Memory B cell (primary cell): ENCODE measurements at regions not wholly inside any gene's neighbourhood (a gene's known extent, or its start where the extent isn't known, plus 50 kb on each side); places are given as distances from the start of the nearest gene placed in this dataset.
A peak's percentile ranks its signal among the peaks of the same experiment; 100 is the strongest.
"Not testable (repeated sequence)": the region's sequence is repeated elsewhere in the genome, so short reads cannot be mapped to it uniquely, and the experiment has no call there.

Experiments
- ATAC-seq: fragments of 150-1000 bp; cut with Tn5 transposase; 2 replicates; pipeline ENCODE4 v1.10.0; 2021; ENCODE audit warnings: low read depth, mild to moderate bottlenecking, moderate library complexity
- DNase-seq, 2 donors: peaks; one replicate each; pipeline ENCODE4 v3.0.0; 2022; ENCODE audit warnings: low spot score in 2 of 2
- H3K27ac Mint-ChIP-seq: one replicate; pipeline ENCODE4 v1.8.0; 2022; ENCODE audit warnings: mild to moderate bottlenecking, moderate library complexity, mixed read lengths
- H3K27me3 Mint-ChIP-seq: one replicate; pipeline ENCODE4 v1.8.0; 2022; ENCODE audit warnings: mixed read lengths
- H3K36me3 Mint-ChIP-seq: one replicate; pipeline ENCODE4 v1.8.0; 2022; ENCODE audit warnings: mild to moderate bottlenecking, mixed read lengths
- H3K4me1 Mint-ChIP-seq: one replicate; pipeline ENCODE4 v1.8.0; 2022; ENCODE audit warnings: mixed read lengths
- H3K4me3 Mint-ChIP-seq: one replicate; pipeline ENCODE4 v1.8.0; 2022; ENCODE audit warnings: mild to moderate bottlenecking, moderate library complexity, mixed read lengths
- H3K9me3 Mint-ChIP-seq: one replicate; pipeline ENCODE4 v1.8.0; 2022; ENCODE audit warnings: mixed read lengths

DNA sequence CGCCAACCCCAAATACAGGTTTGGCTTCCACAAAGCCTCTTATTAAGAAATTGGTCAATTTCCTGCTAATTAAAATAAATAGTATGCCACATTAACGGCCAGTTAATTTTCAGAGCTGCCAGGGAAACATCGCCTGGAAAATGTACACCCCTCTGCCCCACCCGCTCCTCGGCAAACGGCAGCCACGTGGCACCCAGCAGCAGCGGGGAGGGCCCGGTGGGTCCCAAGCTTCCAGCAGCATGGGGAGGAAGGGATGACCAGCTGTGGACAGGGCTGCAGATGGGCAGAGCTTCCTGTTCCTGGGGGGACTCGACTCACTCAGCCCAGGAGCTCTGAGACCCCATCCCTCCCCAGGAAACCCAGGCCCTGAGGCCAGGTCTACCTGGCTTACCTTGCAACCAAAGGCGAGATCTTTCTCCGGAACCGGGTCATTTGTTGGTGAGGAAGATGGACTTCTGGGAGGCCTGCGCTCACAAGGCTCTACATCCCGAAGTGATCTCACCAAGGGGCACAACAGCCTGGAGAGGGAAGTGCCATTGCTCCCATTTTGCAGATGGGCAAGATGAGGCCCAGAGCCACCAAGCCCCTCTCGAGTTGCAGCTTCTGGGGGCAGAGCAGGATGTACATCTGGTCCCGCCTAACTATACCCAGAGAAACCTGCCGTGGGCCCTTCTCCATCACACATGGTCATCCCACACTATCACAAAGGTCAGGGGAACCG, 68.3 kb downstream of the IGLL1 start:
- DNase-seq = no peak
- H3K27me3 Mint-ChIP-seq = peaks cover 11% of the 10 kb centered on the region
- no peaks in the 10 kb centered on the region for H3K36me3 Mint-ChIP-seq
- H3K9me3 Mint-ChIP-seq = no peaks in the 10 kb centered on the region
- H3K4me3 Mint-ChIP-seq = no peak overlapping the region
- no peaks in the 10 kb centered on the region for H3K4me1 Mint-ChIP-seq
- no peak for ATAC-seq
- no peak overlapping the region for H3K27ac Mint-ChIP-seq

GRCh38 chr22:23509571-23510302, 70.4 kb downstream of the IGLL1 start:
- no peak for DNase-seq
- H3K9me3 Mint-ChIP-seq = no peaks in the 10 kb centered on the region
- H3K4me1 Mint-ChIP-seq = peaks cover 1% of the 10 kb centered on the region
- no peaks in the 10 kb centered on the region for H3K36me3 Mint-ChIP-seq
- peaks cover 9% of the 10 kb centered on the region for H3K27me3 Mint-ChIP-seq
- no peak for ATAC-seq
- no peak overlapping the region for H3K27ac Mint-ChIP-seq
- no peak overlapping the region for H3K4me3 Mint-ChIP-seq

DNA sequence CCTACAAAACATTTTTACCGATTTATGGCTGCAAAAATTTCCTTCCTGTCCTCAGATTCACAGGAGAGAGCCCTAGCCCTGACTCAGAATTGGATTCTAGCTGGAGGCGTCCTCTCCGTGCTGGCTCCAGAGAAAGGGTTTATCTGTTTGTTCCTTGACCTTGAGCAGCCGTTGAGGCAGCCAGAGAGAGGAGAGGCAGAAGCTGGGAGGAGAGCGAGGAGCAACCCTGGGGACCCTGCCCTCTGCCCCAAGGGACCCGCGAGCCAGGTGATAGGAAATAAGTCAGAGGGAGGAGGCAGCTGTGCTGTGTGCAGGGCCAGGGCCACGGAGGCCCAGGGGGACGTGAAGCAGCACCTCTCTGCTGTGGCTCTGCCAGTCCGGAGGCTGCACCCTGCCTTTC, 75.6 kb downstream of the IGLL1 start:
- H3K36me3 Mint-ChIP-seq = no peaks in the 10 kb centered on the region
- H3K27me3 Mint-ChIP-seq = peaks cover 14% of the 10 kb centered on the region
- no peaks in the 10 kb centered on the region for H3K9me3 Mint-ChIP-seq
- peak; percentile 85 for ATAC-seq
- no peak overlapping the region for H3K27ac Mint-ChIP-seq
- DNase-seq = no peak
- H3K4me1 Mint-ChIP-seq = peaks cover 14% of the 10 kb centered on the region
- H3K4me3 Mint-ChIP-seq = peak overlapping the region; percentile 28

DNA sequence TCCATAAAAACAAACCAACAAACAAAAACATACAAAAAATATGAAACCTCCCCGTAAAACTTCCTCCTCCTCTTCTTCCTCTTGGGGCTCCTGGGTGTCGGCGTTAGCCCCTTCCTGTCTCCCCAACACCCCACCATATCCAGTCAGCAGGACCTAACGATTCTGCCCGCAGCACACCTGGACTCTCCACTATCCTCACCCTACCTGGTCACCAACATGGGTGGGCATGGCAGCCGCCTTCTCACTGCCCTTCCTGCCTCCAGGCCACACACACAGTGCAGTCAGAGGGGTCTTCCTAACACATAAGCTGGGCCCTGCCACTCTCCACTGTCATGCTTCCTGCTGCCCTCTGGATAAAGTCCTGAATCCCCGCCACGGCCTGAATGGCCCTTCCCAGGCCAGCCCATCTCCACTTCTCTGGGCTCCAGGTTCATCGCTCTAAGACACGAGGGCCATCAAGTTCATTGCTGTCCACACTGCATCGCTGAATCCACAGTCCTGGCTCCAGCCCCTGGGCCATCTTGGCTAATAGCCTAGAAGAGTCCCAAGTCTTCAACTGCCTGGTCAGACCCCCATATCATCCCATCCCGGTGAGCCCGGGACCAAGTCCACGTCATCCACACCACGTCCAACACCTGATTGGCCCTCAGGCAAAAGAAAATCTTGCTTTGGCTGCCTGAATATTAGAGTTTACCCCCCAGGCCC, 76.2 kb downstream of the IGLL1 start:
- Mint-ChIP-seq H3K27ac (no peak overlapping the region), H3K4me3 (no peak overlapping the region), H3K27me3 (peaks cover 15% of the 10 kb centered on the region), H3K4me1 (peaks cover 14% of the 10 kb centered on the region), H3K9me3 (no peaks in the 10 kb centered on the region), H3K36me3 (no peaks in the 10 kb centered on the region)
- no peak for DNase-seq
- ATAC-seq = no peak

DNA sequence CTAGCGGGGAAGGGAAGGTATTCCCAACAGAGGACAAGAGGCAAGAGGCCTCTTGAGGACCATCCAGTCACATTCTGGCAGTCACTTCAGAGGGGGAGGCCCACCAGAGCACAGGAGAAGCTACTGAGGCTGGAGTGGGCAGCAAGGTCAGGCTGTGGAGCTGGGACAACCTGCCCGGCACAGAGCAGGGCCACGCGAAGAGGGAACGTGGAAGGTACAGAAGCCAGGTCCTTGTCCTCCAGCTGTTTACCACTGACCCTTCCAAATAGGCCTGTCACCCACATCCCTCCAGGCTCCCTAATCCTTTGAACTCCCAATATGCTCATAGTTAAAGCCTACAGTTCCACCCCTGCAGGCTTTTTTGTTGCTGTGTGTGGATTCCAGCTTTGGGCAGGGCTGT, 76.9 kb downstream of the IGLL1 start:
- Mint-ChIP-seq H3K4me3 (no peak overlapping the region), H3K9me3 (no peaks in the 10 kb centered on the region), H3K36me3 (no peaks in the 10 kb centered on the region), H3K27ac (no peak overlapping the region), H3K4me1 (peaks cover 14% of the 10 kb centered on the region), H3K27me3 (peaks cover 15% of the 10 kb centered on the region)
- DNase-seq (no peak), ATAC-seq (no peak)

DNA sequence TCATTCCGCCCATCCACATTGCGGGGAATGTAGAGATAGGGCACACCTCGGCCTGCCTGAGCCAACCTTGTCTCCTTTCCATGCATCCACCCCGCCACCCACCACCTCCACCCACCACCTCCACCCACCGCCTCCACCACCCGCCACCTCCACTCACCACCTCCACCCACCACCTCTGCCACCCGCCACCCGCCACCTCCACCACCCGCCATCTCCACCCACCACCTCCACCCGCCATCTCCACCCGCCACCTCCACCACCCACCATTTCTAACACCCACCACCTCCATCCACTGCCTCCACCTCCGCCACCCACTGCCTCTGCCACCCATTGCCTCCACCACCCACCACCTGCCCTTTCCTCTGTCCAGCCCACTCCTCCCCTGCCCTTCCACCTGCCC, 78.4 kb downstream of the IGLL1 start:
- Mint-ChIP-seq H3K4me3 (no peak overlapping the region), H3K27me3 (peaks cover 18% of the 10 kb centered on the region), H3K9me3 (no peaks in the 10 kb centered on the region), H3K4me1 (peaks cover 14% of the 10 kb centered on the region), H3K36me3 (no peaks in the 10 kb centered on the region), H3K27ac (no peak overlapping the region)
- no peak for ATAC-seq
- DNase-seq = no peak

- ATAC-seq (no peak), DNase-seq (no peak)
- Mint-ChIP-seq H3K9me3 (no peaks in the 10 kb centered on the region), H3K27me3 (peaks cover 18% of the 10 kb centered on the region), H3K27ac (no peak overlapping the region), H3K4me3 (no peak overlapping the region), H3K4me1 (peaks cover 14% of the 10 kb centered on the region), H3K36me3 (no peaks in the 10 kb centered on the region)
These were observed 78.8 kb downstream of the IGLL1 start for GRCh38 chr22:23501261-23501619.

DNA sequence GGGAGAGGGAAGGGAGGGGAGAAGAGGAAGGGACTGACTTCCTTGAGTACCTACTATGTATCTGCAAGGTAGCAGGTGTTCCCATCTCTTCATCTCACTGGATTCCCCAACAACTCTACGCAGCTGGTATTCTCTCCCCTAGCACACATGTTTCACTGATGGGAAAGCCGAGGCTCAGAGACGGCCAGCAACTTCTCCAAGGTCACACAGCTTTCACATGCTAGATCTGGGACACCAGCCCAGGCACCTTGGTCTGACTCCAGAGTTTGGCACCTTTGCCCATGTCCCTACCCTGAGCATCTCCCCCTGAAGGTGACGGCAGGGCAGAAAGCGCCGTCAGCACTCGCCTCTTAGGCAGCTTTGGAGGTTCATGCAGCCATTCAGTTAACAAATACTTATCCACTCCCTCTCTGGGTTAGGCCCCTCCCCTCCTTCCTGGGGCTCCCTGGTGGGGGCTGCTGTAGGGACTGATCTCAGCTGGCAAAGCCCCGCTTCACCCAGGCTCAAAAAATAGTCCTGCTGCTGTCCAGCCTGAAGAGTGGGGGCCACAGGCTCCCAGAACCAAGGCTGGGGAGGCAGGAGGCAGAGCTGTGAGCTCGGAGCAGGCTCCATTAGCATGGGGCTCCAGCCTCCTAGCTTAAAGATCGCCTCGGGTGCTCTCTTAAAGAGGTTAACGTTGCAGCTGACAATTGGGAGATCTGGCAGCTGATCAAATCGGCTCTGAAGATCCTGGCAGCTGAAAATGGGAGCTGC, 79.4 kb downstream of the IGLL1 start:
- Mint-ChIP-seq H3K4me3 (no peak overlapping the region), H3K27me3 (peaks cover 19% of the 10 kb centered on the region), H3K9me3 (no peaks in the 10 kb centered on the region), H3K36me3 (no peaks in the 10 kb centered on the region), H3K4me1 (peaks cover 14% of the 10 kb centered on the region), H3K27ac (no peak overlapping the region)
- DNase-seq = no peak
- no peak for ATAC-seq

- H3K36me3 Mint-ChIP-seq = no peaks in the 10 kb centered on the region
- DNase-seq = no peak
- H3K4me1 Mint-ChIP-seq = peaks cover 14% of the 10 kb centered on the region
- H3K27ac Mint-ChIP-seq = no peak overlapping the region
- no peaks in the 10 kb centered on the region for H3K9me3 Mint-ChIP-seq
- H3K4me3 Mint-ChIP-seq = no peak overlapping the region
- peaks cover 19% of the 10 kb centered on the region for H3K27me3 Mint-ChIP-seq
- no peak for ATAC-seq
These were observed 80.1 kb downstream of the IGLL1 start for GRCh38 chr22:23499845-23500500.

GRCh38 chr22:23498811-23499798, 81.0 kb downstream of the IGLL1 start:
- H3K4me1 Mint-ChIP-seq = peaks cover 6% of the 10 kb centered on the region
- ATAC-seq = no peak

GRCh38 chr22:23497889-23498288, 82.2 kb downstream of the IGLL1 start:
- DNase-seq, H3K27ac Mint-ChIP-seq, H3K4me3 Mint-ChIP-seq, H3K9me3 Mint-ChIP-seq, H3K36me3 Mint-ChIP-seq, H3K4me1 Mint-ChIP-seq, ATAC-seq: not testable (repeated sequence)
- peaks cover 14% of the 10 kb centered on the region for H3K27me3 Mint-ChIP-seq

More at GRCh38 chr22:23498811-23499798, 81.0 kb downstream of the IGLL1 start:
- peaks cover 19% of the 10 kb centered on the region for H3K27me3 Mint-ChIP-seq
- H3K9me3 Mint-ChIP-seq = no peaks in the 10 kb centered on the region
- H3K36me3 Mint-ChIP-seq = no peaks in the 10 kb centered on the region
- H3K27ac Mint-ChIP-seq = no peak overlapping the region
- no peak for DNase-seq
- no peak overlapping the region for H3K4me3 Mint-ChIP-seq

DNA sequence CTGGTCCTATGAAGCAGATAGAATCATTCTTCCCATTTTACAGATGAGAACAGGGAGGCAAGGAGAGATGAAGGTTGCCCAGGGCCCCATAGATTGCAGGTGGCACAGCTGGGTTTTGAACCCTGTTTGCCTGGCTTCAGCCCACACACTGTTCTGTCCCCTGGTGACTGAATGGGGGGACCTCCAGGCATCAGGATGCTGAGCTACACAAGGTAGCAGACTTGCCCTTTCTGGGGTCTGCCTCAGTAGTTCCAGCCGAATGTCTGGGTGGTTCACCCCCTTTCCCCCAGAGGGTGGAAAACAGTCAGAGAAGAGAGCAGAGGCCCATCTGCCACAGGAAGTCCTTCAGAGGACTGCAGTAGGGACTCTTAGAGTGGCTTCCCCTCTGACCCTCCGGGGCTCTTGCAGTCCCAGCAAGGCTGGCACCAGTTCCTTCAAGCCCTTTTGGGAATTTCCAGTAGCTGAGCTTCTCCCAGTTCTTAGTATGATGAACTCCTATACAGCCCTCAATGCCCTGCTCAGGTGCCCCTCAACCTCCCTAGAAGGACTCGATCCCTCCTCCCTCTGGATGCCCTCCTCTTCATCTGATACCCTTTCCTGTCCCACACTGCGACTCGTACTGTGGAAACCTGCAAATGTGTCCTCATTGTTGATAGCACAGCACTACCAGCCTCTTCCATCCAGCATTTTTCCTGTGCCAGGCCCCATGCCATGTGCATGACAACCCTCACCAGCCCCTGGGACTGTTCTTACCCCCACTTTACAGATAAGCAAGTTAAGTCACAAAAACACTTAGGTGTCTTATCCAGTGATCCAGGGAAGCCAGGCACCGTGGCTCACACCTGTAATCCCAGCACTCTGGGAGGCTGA, 82.8 kb downstream of the IGLL1 start:
- Mint-ChIP-seq H3K9me3 (no peaks in the 10 kb centered on the region), H3K27me3 (peaks cover 11% of the 10 kb centered on the region), H3K36me3 (no peaks in the 10 kb centered on the region), H3K27ac (no peak overlapping the region), H3K4me1 (no peaks in the 10 kb centered on the region), H3K4me3 (no peak overlapping the region)
- ATAC-seq (no peak), DNase-seq (no peak)
